GM23338 (cell line): ENCODE measurements at regions not wholly inside any gene's neighbourhood (a gene's known extent, or its start where the extent isn't known, plus 50 kb on each side); places are given as distances from the start of the nearest gene placed in this dataset.

ENCODE experiments used
- CTCF ChIP-seq, 2 experiments: fragments of 200-600 bp in 1 of 2; sonication (generic) in 1 of 2; conservative IDR thresholded peaks; 2 replicates each; pipeline versions ENCODE4 v1.5.1 to v1.6.1; 2016 to 2017; ENCODE audit warnings: antibody characterized with exemption in 2 of 2, low read depth in 2 of 2, mild to moderate bottlenecking in 2 of 2, moderate library complexity in 1 of 2
- EZH2phosphoT487 ChIP-seq: fragments of 200-600 bp; sonication (generic); IDR thresholded peaks from one replicate; pipeline ENCODE4 v1.8.1; 2018; ENCODE audit warnings: antibody characterized with exemption; ENCODE audit not compliant: unreplicated experiment
- POLR2AphosphoS5 ChIP-seq: IDR thresholded peaks from 2 replicates; pipeline ENCODE4 v1.6.1; 2016; ENCODE audit warnings: antibody characterized with exemption, low read depth
- REST ChIP-seq: IDR thresholded peaks from one replicate; pipeline ENCODE4 v1.6.1; 2018; ENCODE audit warnings: antibody characterized with exemption; ENCODE audit not compliant: unreplicated experiment
- ZNF114 ChIP-seq: fragments of 250-450 bp; sonication (Bioruptor Pico); IDR thresholded peaks from 2 replicates; pipeline ENCODE4 v1.5.0; 2020; ENCODE audit warnings: mild to moderate bottlenecking, moderate library complexity
- ZNF462 ChIP-seq: fragments of 250-450 bp; sonication (Bioruptor Pico); IDR thresholded peaks from 2 replicates; pipeline ENCODE4 v1.5.0; 2020; ENCODE audit warnings: mild to moderate bottlenecking, moderate library complexity

- no peak for TF ChIP-seq CTCF (conservative IDR thresholded peaks at IDR 0.05; ENCODE audit: low read depth in 2 of 2)
- no peak for TF ChIP-seq REST
- no peak for TF ChIP-seq POLR2AphosphoS5
- no peak for TF ChIP-seq ZNF114 (CRISPR knock-in tag)
- TF ChIP-seq ZNF462, result no peak
- no peak for TF ChIP-seq EZH2phosphoT487
These were observed 88.4 kb upstream of the C10orf90 start for GRCh38 chr10:126758867-126759266.
